ENCODE measurements at regions not wholly inside any gene's neighbourhood (a gene's known extent, or its start where the extent isn't known, plus 50 kb on each side); places are given as distances from the start of the nearest gene placed in this dataset.

GRCh38 chr5:110209401-110209800, 517.1 kb downstream of the TMEM232 start (continued):
- TF ChIP-seq CHD7 (IDR thresholded peaks at IDR 0.05; ENCODE audit: insufficient replicate concordance, low read length), result no peak
- TF ChIP-seq SAP30 (IDR thresholded peaks at IDR 0.05; ENCODE audit: insufficient read depth, insufficient replicate concordance, low read length), result no peak
- no peak for TF ChIP-seq ATF2 (IDR thresholded peaks at IDR 0.05; ENCODE audit: low read length)
- TF ChIP-seq EZH2 (IDR thresholded peaks at IDR 0.05; ENCODE audit: low read depth, low read length, severe bottlenecking), result no peak
- TF ChIP-seq GABPA (IDR thresholded peaks at IDR 0.05; ENCODE audit: borderline replicate concordance, insufficient read depth, low read length), result no peak
- no peak for TF ChIP-seq MAFK (IDR thresholded peaks at IDR 0.05; ENCODE audit: low read depth, low read length)
- no peak for TF ChIP-seq E2F6 (IDR thresholded peaks at IDR 0.05)
